ENCODE measurements at regions not wholly inside any gene's neighbourhood (a gene's known extent, or its start where the extent isn't known, plus 50 kb on each side); places are given as distances from the start of the nearest gene placed in this dataset.
"Not testable (repeated sequence)": the region's sequence is repeated elsewhere in the genome, so short reads cannot be mapped to it uniquely, and the experiment has no call there.

DNA sequence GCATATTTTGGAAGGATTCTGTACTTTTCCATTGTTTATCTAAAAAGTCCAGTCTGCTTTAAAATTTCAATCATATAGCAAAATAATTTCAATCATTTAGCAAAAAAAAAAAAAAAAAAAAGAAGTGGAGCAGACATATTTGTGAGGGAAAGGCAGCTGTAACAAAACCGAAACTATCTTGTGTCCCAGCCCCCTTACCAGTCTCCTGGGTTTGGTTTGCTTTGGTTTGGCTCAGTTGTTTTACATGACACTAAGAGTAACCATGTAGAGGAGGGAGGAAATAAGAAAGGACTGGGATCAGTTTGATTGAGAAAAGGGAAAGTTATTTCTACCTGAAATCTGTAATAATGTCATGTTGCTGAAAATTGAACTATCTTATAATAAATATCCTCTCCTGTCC, 158.8 kb upstream of the GADL1 start:
- DNase-seq = no peak

DNA sequence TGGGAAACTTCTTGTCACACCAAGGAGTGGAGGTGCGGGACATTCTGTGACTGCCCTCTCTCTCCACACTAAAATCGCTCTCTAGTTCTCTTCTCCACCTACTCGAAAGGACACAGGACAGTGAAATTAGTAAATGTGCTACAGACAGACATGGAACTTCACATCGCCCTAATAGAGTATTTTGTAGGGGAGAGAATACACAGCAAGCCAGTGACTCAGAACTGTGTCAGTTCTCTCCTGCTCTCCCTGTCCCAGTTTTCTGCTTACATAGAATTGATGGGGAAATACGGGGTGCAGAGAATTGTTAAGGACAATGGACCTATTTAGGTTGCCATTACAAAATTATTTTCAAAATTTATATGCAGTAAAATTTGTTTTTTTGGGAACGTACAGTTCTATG, 159.6 kb upstream of the GADL1 start:
- DNase-seq = no peak

DNA sequence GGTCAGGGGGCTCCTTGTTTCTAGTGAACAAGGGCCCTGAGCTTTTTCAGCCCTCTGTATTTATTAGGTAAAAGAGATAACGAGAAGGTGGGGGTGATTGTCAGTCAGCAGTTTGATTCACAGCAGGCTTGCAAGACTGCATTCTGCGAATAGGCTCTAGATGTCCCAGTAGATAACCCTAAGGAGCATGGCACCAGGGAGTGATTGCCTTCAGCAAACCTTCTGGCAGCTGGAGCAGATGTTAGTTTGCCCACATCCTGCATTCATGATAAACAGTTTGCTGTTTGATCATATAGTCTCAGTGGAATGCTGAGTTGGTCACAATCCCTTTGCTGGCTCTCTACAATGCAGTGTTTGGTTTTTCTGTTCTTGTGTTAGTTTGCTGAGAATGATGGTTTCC, 161.3 kb upstream of the GADL1 start:
- DNase-seq = no peak

DNA sequence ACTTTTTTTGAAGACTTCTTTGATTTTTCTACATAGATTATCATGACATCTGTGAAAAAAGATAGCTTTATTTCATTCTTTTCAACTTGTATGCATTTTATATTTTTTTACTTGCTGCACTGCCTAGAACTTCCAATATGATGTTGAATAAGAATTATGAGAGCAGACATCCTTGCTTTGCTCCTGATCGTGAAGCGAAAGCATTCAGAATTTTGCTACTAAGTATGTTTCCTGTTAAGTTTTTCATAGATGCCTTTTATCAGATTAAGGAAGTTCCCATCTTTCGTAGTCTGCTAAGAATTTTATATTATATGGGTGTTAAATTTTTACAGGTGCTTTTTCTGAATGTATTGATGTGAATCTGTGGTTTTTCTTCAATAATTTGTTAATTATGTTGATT, 163.4 kb upstream of the GADL1 start:
- DNase-seq = no peak

DNA sequence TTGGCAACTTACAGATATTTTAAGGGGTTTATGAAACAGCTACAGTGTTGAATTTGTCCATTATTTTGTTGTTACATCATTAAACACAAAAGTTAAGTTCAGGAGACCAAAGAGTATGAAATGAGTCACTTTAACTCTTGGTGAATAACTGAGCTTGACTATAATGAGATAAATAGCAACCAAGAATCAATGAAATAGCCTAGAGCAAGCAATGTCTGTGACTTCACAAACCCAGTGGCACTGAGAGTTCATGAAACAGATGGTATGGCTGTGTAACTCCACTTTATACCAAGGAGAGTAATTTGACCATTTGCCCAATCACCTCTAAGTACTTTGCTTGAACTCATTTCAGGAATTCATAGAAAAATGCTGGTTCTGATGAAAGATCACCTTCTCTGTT, 169.6 kb upstream of the GADL1 start:
- DNase-seq = no peak

DNA sequence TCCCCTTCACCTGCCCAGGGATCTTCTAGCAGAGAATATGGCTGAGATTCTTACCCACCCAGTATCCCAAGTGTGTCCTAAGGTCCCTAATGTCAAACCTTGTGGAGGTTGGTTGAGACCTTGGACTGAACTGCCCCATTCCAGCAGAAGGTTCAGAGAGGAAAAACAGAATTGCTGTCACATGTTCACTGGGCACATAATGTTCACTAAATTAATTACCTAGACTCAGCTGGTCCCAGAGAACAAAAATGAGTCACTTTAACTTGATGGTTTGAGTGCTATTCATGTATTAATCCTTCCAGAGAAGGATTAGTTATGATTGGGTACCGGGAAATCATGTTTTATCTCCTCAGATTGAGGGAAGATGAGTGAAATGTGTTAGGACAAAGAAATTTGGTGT, 171.3 kb upstream of the GADL1 start:
- DNase-seq = no peak

DNA sequence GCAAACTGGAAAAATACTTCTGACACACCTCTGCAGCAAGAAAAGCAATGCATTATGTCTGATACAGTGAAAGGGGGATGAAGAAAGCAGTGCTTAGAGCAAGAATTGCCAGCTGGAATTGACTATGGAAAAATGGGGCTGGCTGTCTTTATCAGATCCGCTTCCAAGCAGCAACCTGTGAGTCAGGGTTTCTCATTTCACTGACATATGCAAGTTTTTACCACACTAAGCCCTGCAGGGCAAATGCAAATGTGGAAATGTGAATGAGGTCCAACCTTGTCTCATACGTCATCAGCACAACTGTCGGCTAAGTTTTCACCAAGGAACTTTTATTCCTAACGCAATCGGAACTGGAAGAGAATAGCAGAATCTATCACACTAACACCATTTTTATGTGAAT, 172.5 kb upstream of the GADL1 start:
- DNase-seq = no peak

DNA sequence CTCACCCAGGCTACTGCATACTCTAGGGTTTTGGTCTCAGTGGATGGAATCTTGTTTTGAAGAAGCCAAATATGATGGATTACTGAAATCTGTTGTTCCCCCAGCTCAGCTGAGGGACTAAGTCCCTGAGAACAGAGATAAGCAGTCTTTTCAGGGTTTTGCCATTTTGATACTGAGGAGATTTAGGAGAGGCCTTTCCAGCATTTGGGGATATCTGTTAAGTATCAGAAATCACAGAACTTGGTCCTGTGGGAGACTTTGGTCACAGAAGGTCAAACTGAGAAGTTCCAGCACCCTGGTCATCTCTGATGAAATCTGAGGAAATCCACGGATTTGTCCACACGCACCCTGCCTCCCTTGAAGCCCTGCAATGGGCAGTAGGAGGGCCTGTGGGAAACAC, 181.0 kb upstream of the GADL1 start:
- DNase-seq = no peak

DNA sequence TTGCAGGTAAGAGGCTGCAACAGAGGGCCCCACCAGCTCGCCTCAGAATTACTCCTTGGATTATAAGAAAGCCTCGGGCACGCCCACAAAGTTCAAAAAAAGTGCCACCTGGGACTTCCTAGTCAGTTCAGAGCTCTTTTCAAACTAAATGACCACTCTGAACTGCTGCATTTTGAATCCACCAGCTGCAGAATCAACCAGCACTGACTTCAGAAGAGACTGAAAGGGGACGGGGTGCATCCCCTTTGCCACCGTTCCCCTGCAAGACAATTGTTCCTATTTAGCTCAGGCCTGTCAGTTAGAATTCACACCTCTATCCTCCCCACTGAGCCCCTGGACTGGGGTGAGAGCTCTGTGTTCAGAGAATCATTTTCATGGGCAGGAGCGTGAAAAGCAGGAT, 181.4 kb upstream of the GADL1 start:
- DNase-seq = no peak

DNA sequence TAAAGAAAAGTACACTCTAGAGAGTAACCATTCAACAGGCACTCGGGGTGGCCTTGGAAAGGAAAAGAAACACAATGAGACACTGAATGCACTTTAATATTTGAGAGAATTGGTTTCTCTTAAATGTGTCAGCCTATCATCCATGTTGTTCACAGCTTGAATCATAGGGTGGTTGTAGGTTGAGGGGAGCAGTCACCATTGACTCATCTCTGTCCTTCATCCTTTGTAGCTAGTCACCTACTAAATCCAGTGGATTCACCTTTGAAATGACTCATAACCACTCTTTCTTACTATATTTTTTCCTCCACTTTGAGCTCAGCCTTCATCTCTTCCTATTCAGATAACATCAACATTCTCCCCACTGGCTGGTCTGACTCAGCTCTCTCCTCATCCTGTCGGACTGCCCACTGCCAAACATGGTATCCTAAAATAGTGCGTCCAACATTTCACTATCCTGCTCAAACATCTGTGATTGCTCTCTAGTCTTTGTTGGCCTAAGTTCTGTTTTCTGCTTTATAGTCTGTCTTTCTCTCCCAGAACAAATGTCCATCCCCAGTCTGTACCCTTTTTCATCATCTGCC, 182.7 kb upstream of the GADL1 start:
- DNase-seq = no peak

DNA sequence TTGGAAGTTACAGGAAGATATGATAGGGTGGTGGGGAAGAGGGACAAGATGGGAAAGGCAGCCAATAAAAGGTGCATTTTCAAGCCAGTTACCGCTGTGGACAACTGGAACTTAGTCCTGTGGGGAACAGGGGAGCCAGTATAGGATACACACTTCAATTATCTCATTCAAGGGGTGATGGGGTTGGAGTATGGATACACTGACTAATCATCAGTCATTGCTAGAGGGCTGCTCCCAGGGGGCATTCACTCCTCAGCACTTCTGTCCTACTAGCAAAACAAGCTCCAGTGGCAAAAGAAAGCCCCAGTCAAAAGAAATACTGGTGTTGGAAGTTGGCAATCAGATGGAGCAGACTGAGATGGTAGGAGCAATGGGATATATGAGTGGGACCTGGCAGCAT, 183.4 kb upstream of the GADL1 start:
- DNase-seq = no peak

DNA sequence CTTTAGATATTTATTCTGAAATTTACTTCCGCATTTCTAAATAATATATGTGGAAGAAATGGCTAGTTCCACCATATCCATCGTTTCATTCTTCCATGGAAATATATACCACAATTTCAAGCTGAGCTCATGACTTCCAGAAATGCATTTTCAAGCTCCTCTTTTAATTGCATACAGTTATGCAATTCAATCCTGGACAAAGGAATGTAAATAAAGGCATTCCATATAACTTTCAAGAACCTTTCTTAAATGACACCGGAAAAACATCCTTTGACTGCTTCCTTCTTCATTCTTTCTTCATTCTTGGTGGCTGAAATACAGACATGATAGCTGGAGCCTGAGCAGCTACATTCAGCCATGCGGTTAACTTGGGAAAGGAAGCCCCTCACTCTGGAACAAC, 185.2 kb upstream of the GADL1 start:
- no peak for DNase-seq

DNA sequence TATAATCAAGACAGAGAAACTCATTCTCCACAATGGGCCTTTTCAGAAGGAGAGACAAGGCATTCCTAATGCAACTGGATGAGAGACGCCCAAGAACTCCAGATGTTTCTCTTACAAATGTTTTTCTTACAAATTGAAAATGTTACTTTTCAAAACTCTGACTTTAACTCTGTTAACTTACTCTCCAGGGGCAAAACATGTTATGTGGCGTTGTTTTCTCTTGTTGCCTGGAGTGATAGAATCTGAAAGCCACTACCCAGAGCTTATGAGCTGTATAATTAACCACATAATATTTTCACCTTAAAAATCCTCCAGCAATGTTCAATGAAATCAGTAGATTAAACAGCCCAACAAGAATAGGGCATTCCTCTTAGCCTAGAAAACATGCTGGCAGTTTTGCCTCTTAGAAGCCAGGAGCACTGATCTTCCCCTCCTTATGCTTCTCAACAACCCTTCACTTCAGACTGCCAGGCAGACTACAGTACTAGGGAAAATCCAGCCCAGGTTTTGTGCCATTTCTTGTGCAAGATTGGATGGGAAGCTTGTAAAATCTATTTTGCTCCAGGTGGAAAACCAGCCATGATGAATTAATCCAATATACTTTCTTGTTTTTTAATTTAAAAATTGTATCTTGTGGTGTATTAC, 186.7 kb upstream of the GADL1 start:
- no peak for DNase-seq

DNA sequence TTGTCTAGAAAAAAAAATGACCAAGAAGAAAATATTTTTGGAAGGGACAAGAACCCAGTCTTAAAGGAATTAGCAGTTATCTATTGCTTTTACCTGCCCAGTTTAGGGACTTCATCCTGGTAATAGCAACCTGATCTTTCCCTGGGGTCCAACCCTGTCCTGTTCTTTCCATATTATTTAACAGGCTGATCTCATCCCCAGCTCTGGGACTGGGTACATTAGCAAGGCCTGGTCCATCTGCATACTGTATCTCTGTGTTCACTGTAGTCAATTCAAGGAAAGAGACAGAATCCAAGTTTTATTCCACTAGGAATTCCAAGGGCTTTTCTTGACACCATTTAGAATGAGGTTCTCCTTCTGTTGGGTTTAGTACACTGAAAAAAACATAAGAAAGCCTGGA, 191.7 kb upstream of the GADL1 start:
- no peak for DNase-seq

DNA sequence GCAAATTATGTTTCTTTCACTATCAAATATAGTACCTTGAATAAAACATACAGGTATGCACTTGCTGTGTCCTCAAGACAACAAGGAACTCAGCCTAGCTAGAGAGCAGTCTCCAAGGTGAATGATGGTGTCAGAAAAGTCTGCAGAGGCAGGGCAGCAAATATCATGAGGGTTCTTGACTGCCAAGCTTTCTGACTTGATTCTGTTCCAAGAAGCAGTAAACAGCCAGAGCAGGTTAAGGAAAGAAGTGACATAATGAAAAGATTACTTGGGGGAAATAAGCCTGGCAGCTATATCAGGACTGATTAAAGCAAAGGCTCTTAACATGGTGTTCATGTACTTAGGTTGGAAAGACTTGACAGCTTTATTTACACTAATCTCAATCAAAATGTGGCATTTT, 192.2 kb upstream of the GADL1 start:
- DNase-seq = no peak

DNA sequence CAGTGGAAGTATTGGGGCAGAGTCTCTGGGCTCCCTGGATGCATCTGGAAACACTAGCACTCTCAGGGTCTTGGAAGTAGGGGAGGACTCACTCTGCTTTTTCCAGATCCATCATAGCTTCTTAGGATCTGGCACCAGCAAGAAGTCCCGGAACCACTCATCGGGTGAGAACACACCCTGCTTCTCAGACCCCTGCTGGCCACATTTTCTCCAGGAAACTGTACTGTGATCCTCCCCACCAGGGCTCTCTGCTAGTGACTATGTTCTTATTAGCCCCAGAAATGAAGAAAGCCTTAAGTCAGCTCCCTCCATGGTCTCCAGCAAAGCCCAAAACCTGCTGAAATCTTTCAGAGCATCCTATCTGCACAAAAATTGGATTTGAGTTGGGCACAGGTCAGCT, 197.3 kb upstream of the GADL1 start:
- DNase-seq = no peak

DNA sequence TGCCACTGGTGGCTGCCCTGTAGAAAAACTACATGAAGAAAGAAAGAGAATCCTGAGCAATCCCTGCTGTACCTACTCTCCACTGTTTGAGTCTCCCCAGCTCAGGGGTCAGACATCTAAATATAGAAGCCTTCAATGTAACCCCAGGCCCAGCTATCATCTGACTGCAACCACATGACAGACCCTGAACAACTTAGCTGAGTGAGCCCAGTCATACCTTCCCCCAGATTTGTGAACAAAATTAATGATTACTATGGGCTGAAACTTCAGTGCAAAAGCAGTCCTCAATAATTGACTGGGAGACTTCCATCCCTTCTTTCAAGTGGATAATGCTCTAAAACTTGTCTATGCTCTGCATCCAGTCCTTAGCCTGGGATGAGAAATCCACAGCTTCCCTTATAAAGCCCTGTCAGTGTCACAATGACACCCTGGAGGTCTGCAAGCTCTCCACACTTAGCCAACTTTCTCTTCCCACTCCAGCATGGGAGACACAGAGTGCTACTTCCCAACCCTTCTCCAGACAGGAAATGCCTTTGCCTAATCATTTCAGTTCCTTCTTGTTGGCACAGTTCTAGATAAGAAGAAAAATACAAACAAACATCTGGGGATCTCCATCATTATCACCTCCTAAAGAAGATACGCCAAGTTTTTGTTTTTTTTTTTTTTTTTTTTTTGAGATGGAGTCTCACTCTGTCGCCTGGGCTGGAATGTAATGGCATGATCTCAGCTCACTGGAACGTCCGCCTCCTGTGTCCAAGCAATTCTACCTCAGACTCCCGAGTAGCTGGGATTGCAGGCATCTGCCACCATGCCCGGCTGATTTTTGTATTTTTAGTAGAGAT, 198.5 kb upstream of the GADL1 start:
- no peak for DNase-seq

DNA sequence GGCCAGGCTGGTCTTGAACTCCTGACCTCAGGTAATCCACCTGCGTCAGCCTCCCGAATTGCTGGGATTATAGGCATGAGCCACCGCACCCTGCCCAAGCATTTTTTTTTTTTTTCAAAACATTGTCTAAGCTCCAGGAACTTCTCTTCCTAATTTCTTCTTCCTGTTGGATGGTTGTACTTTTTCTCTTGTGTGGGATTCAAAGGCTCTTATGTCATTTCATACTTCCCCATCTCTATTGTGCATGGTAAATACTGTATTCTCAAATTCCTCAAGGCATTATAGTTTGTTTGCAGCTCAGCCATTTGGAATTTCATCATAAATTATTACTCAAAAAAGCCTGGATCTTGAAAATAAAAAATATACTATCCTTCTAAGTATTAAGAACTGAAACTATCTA, 199.1 kb upstream of the GADL1 start:
- DNase-seq = no peak

DNA sequence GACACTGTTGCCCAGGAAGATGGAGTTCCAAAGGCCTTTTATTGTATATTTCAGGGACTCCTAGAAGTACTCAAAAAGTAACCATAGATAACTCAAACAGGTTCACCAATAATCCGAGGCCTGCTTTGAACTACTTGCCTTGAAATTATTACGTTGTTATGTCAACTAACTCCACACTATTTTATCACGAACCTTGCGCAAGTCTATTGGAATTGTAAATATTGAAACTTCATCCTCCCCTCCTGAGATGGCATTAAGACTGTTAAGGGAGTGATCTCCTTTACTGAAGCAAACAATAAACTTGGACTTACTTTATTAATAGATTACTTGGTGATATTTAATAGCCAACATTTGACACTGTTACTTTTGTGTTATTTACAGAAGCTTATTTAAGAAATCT, 199.6 kb upstream of the GADL1 start:
- no peak for DNase-seq

DNA sequence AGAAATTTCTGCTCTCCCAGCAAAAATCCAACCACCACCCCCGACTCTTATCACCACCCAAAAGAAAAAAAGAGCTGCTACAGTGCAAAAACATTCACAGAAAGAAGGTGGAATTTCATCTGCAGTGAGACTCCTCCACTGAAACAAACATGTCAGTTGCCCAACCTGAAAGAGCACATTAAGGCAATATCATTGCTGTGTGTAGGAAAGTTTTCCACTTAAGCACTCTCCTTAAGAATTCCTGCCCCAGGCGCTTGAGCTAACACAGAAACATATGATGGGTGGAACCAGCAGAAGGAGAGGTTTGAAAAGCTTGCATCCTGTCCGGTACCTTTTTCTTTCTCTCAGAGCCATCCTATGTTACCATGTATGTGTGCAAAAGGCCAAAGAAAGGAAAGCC, 200.8 kb upstream of the GADL1 start:
- DNase-seq = no peak

DNA sequence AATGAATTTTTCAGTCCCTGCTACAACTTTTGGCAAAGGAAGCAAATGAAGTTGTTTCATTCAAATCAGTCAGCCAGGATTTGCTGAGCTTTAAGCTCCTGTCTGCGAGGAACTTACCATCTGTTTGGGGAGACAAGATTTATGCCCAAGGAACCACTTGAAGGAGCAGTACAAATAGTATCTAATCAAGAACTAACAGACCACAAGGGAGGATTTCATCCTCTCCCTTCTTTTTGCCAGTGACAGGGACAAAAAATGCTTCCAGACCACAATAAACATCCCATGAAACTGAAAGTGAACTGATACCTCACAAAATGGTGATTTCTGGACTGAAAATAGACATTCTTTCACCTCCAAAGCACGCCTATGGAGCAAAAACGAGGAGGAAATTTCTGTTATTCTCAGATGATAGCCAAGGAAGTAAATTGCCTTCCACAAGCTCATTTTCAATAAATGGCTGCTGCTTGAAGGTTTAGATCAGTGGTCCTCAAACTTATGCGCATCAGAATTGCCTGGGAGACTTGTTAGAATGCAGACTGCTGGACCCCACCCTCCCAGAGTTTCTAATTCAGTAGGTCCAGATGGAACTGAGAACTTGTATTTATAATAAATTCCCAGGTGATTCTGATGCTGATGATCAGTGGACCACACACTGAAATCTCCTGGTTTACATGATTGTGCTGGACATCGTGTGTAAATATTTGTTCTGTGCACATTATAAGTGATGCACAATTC, 202.4 kb upstream of the GADL1 start:
- DNase-seq = no peak

DNA sequence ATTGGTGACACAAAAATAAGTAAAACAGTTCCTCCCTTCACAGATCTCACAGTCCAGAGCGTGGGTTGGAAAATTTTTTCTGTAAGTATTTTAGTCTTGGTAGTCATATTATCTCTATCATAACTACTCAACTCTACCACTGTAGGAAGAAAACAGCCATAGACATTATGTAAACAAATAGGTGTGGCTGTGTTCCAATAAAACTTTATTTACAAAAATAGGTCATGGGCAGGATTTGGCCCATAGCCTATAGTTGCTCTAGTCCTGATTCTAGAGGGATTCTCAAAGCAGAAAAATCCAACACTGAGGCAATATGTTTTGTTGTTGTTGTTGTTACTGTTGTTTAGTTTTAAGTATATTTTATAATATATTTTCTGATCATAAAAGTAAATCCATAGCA, 206.1 kb upstream of the GADL1 start:
- no peak for DNase-seq

DNA sequence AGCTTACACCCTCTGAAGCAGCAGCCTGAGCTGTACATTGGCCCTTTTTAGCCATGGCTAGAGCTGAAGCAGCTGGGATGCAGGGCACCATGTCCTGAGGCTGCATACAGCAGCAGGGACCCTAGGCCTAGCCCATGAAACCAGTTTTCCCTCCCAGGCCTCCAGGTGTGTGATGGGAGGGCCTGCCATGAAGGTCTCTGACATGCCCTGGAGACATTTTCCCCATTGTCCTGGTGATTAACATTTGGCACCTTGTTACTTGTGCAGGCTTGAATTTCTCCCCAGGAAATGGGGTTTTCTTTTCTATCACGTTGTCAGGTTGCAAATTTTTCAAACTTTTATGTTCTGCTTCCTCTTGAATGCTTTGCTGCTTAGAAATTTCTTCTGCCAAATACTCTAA, 206.8 kb upstream of the GADL1 start:
- DNase-seq = not testable (repeated sequence)
